B cell (primary cell): ENCODE measurements at regions not wholly inside any gene's neighbourhood (a gene's known extent, or its start where the extent isn't known, plus 50 kb on each side); places are given as distances from the start of the nearest gene placed in this dataset.

Experiments
- EZH2 ChIP-seq: IDR thresholded peaks from 2 replicates; pipeline ENCODE4 v1.6.1; 2012; ENCODE audit warnings: borderline replicate concordance, low read depth, mild to moderate bottlenecking, moderate library complexity, low read length; ENCODE audit not compliant: insufficient read depth, poor library complexity, severe bottlenecking
- TF ChIP-seq, protein P1 (sequence below): fragments of 200-600 bp; IDR thresholded peaks from one replicate; pipeline ENCODE4 v1.8.0; 2022; ENCODE audit warnings: antibody characterized with exemption, mild to moderate bottlenecking

DNA sequence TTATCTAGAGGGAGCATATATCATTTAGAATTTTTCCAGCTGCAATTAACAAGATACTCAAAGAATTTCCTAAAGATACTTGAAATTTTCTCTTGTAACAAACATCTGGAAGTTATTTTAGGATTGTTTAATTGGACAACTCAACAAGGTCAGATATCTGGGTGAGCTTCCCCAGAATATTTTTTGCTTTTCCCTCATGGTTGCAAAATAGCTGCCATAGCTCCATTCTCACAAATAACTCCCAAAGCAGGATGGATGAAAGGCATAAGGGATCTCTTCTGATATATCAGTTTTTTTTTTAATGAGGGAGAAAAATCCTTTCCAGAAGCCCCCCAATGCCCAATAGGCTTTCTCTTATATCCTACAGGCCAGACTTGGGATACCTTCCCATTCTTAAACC is 56.6 kb upstream of the SLC25A26 start:
- no peak for TF ChIP-seq EZH2
- TF ChIP-seq, protein P1, sequence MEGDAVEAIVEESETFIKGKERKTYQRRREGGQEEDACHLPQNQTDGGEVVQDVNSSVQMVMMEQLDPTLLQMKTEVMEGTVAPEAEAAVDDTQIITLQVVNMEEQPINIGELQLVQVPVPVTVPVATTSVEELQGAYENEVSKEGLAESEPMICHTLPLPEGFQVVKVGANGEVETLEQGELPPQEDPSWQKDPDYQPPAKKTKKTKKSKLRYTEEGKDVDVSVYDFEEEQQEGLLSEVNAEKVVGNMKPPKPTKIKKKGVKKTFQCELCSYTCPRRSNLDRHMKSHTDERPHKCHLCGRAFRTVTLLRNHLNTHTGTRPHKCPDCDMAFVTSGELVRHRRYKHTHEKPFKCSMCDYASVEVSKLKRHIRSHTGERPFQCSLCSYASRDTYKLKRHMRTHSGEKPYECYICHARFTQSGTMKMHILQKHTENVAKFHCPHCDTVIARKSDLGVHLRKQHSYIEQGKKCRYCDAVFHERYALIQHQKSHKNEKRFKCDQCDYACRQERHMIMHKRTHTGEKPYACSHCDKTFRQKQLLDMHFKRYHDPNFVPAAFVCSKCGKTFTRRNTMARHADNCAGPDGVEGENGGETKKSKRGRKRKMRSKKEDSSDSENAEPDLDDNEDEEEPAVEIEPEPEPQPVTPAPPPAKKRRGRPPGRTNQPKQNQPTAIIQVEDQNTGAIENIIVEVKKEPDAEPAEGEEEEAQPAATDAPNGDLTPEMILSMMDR: no peak
